Trophoblast cell (in vitro differentiated cells and primary cell): ENCODE measurements at regions not wholly inside any gene's neighbourhood (a gene's known extent, or its start where the extent isn't known, plus 50 kb on each side); places are given as distances from the start of the nearest gene placed in this dataset.

Experiments
- DNase-seq, 2 donors: peaks; one replicate each; pipeline ENCODE4 v3.0.0-alpha.2; 2016
- H2AFZ ChIP-seq: 2 replicates; pipeline ENCODE4 v1.6.1; 2013; ENCODE audit warnings: low read length, moderate library complexity, mild to moderate bottlenecking; ENCODE audit not compliant: insufficient read depth, poor library complexity
- H2AK5ac ChIP-seq: 2 replicates; pipeline ENCODE4 v1.6.1; 2013; ENCODE audit warnings: mild to moderate bottlenecking, low read length
- H2BK120ac ChIP-seq: 2 replicates; pipeline ENCODE4 v1.6.1; 2013; ENCODE audit warnings: low read length, mild to moderate bottlenecking, moderate library complexity; ENCODE audit not compliant: insufficient read depth, poor library complexity
- H2BK12ac ChIP-seq: 2 replicates; pipeline ENCODE4 v1.6.1; 2013; ENCODE audit warnings: mild to moderate bottlenecking, low read length, moderate library complexity
- H2BK5ac ChIP-seq: 2 replicates; pipeline ENCODE4 v1.6.1; 2013; ENCODE audit warnings: low read length, low read depth, moderate library complexity, mild to moderate bottlenecking; ENCODE audit not compliant: poor library complexity
- H3K14ac ChIP-seq: 2 replicates; pipeline ENCODE4 v1.6.1; 2013; ENCODE audit warnings: mild to moderate bottlenecking, low read length
- H3K18ac ChIP-seq: 2 replicates; pipeline ENCODE4 v1.6.1; 2013; ENCODE audit warnings: mild to moderate bottlenecking, low read length
- H3K23ac ChIP-seq: 2 replicates; pipeline ENCODE4 v1.6.1; 2013; ENCODE audit warnings: low read length
- H3K27ac ChIP-seq: 2 replicates; pipeline ENCODE4 v1.5.1; 2013; ENCODE audit warnings: low read depth, mild to moderate bottlenecking, inconsistent platforms, low read length, moderate library complexity
- H3K27me3 ChIP-seq: 2 replicates; pipeline ENCODE4 v1.6.1; 2013; ENCODE audit warnings: inconsistent platforms, mild to moderate bottlenecking, low read length, moderate library complexity; ENCODE audit not compliant: insufficient read depth
- H3K36me3 ChIP-seq, 2 experiments: 1 replicate in 1 of 2; 2 replicates in 1 of 2; pipeline ENCODE4 v1.6.1; 2013; ENCODE audit warnings: low read length in 2 of 2, mild to moderate bottlenecking in 2 of 2, moderate library complexity in 1 of 2; ENCODE audit not compliant: insufficient read depth in 2 of 2, control insufficient read depth in 1 of 2
- H3K4ac ChIP-seq: 2 replicates; pipeline ENCODE4 v1.6.1; 2013; ENCODE audit warnings: low read depth, mild to moderate bottlenecking, low read length, moderate library complexity
- H3K4me1 ChIP-seq, 2 experiments: 1 replicate in 1 of 2; 2 replicates in 1 of 2; pipeline ENCODE4 v1.6.1; 2013; ENCODE audit warnings: low read length in 2 of 2, mild to moderate bottlenecking in 2 of 2, moderate library complexity in 1 of 2; ENCODE audit not compliant: insufficient read depth in 2 of 2, control insufficient read depth in 1 of 2
- H3K4me2 ChIP-seq: 2 replicates; pipeline ENCODE4 v1.6.1; 2013; ENCODE audit warnings: inconsistent platforms, mild to moderate bottlenecking, low read length, moderate library complexity
- H3K4me3 ChIP-seq: 2 replicates; pipeline ENCODE4 v1.5.1; 2013; ENCODE audit warnings: mild to moderate bottlenecking, low read depth, low read length, inconsistent platforms
- H3K79me1 ChIP-seq: one replicate; pipeline ENCODE4 v1.6.1; 2013; ENCODE audit warnings: low read length
- H3K79me2 ChIP-seq: 2 replicates; pipeline ENCODE4 v1.6.1; 2013; ENCODE audit warnings: low read length, mild to moderate bottlenecking; ENCODE audit not compliant: control insufficient read depth, insufficient read depth, poor library complexity
- H3K9ac ChIP-seq: 2 replicates; pipeline ENCODE4 v1.6.1; 2013; ENCODE audit warnings: mild to moderate bottlenecking, low read length
- H3K9me3 ChIP-seq: 2 replicates; pipeline ENCODE4 v1.6.1; 2013; ENCODE audit warnings: low read depth, mild to moderate bottlenecking, control low read depth, inconsistent platforms, low read length; ENCODE audit not compliant: insufficient read depth
- H4K12ac ChIP-seq: 2 replicates; pipeline ENCODE4 v1.6.1; 2013; ENCODE audit warnings: low read depth, mild to moderate bottlenecking, low read length, moderate library complexity
- H4K8ac ChIP-seq: 2 replicates; pipeline ENCODE4 v1.6.1; 2013; ENCODE audit warnings: low read depth, mild to moderate bottlenecking, low read length, moderate library complexity
- H4K91ac ChIP-seq: one replicate; pipeline ENCODE4 v1.6.1; 2013; ENCODE audit warnings: low read depth, mild to moderate bottlenecking, low read length, moderate library complexity
- WGBS: extraction: QIAGEN DNeasy Blood & Tissue Kit; methylation state at CpG from one replicate; pipeline ENCODE4 v1.1.7; 2013; ENCODE audit warnings: missing lambda C conversion rate; ENCODE audit not compliant: insufficient read length, insufficient coverage; ENCODE audit errors: extremely low coverage; 5-methylcytosine and 5-hydroxymethylcytosine counted together

GRCh38 chr15:70415398-70415797 lies 317.7 kb upstream of the TLE3 start:
- Histone ChIP-seq H3K79me2 (no peaks in the 10 kb centered on the region), H3K4me1 (peaks cover 0 to 2% of the 10 kb centered on the region in 2 experiments), H3K23ac (no peak overlapping the region), H3K9ac (no peak overlapping the region), H3K4me2 (no peak overlapping the region), H4K8ac (no peak overlapping the region), H3K27ac (no peak overlapping the region), H2BK5ac (no peak overlapping the region), H4K12ac (no peak overlapping the region), H3K9me3 (no peaks in the 10 kb centered on the region), H3K27me3 (no peaks in the 10 kb centered on the region), H2BK120ac (no peak overlapping the region), H3K14ac (no peak overlapping the region), H2BK12ac (no peak overlapping the region), H3K79me1 (no peaks in the 10 kb centered on the region), H4K91ac (no peak overlapping the region), H3K4ac (no peak overlapping the region), H3K4me3 (no peak overlapping the region), H2AFZ (no peak overlapping the region), H3K36me3 (no peaks in the 10 kb centered on the region), H3K18ac (no peak overlapping the region), H2AK5ac (no peak overlapping the region)
- no CpG with 5 or more reads among the region's 18 CpGs for WGBS
- DNase-seq, result no peak

GRCh38 chr15:70414626-70415025 lies 316.9 kb upstream of the TLE3 start:
- Histone ChIP-seq H3K4me3 (no peak overlapping the region), H3K79me1 (no peaks in the 10 kb centered on the region), H3K4ac (no peak overlapping the region), H3K23ac (no peak overlapping the region), H3K27ac (no peak overlapping the region), H3K4me2 (no peak overlapping the region), H3K14ac (no peak overlapping the region), H4K91ac (no peak overlapping the region), H3K36me3 (no peaks in the 10 kb centered on the region), H2BK120ac (no peak overlapping the region), H3K9me3 (no peaks in the 10 kb centered on the region), H2AK5ac (no peak overlapping the region), H2AFZ (no peak overlapping the region), H3K27me3 (no peaks in the 10 kb centered on the region), H3K79me2 (no peaks in the 10 kb centered on the region), H3K9ac (no peak overlapping the region), H4K12ac (no peak overlapping the region), H2BK12ac (no peak overlapping the region), H4K8ac (no peak overlapping the region), H3K18ac (no peak overlapping the region), H2BK5ac (no peak overlapping the region), H3K4me1 (peaks cover 0 to 2% of the 10 kb centered on the region in 2 experiments)
- no peak for DNase-seq
- no CpG with 5 or more reads among the region's 5 CpGs for WGBS

GRCh38 chr15:70412794-70413193 lies 315.1 kb upstream of the TLE3 start:
- no peak overlapping the region for H4K8ac ChIP-seq
- H3K4me2 ChIP-seq, result no peak overlapping the region
- H2AFZ ChIP-seq, result no peak overlapping the region
- no peak overlapping the region for H3K9ac ChIP-seq
- no peak overlapping the region for H4K12ac ChIP-seq
- H3K36me3 ChIP-seq, result no peaks in the 10 kb centered on the region
- H4K91ac ChIP-seq, result no peak overlapping the region
- H3K23ac ChIP-seq, result no peak overlapping the region
- no peak overlapping the region for H3K18ac ChIP-seq
- no peaks in the 10 kb centered on the region for H3K27me3 ChIP-seq
- DNase-seq, result no peak
- peaks cover 2% of the 10 kb centered on the region for H3K9me3 ChIP-seq
- no peak overlapping the region for H2AK5ac ChIP-seq
- no peak overlapping the region for H2BK12ac ChIP-seq
- H3K4ac ChIP-seq, result no peak overlapping the region
- no peak overlapping the region for H3K14ac ChIP-seq
- no peak overlapping the region for H2BK120ac ChIP-seq
- no peaks in the 10 kb centered on the region for H3K79me2 ChIP-seq
- H3K27ac ChIP-seq, result no peak overlapping the region
- no peak overlapping the region for H2BK5ac ChIP-seq
- H3K79me1 ChIP-seq, result no peaks in the 10 kb centered on the region
- peaks cover 0 to 2% of the 10 kb centered on the region in 2 experiments for H3K4me1 ChIP-seq
- H3K4me3 ChIP-seq, result no peak overlapping the region

- no peak overlapping the region for H3K4ac ChIP-seq
- peaks cover 2% of the 10 kb centered on the region for H3K9me3 ChIP-seq
- DNase-seq, result no peak
- no peak overlapping the region for H3K4me2 ChIP-seq
- H2BK12ac ChIP-seq, result no peak overlapping the region
- H3K36me3 ChIP-seq, result no peaks in the 10 kb centered on the region
- H4K12ac ChIP-seq, result no peak overlapping the region
- no peak overlapping the region for H4K8ac ChIP-seq
- no peak overlapping the region for H3K27ac ChIP-seq
- H3K18ac ChIP-seq, result no peak overlapping the region
- H2BK5ac ChIP-seq, result no peak overlapping the region
- H2AK5ac ChIP-seq, result no peak overlapping the region
- H2AFZ ChIP-seq, result no peak overlapping the region
- no peak overlapping the region for H3K14ac ChIP-seq
- H3K27me3 ChIP-seq, result no peaks in the 10 kb centered on the region
- H3K9ac ChIP-seq, result no peak overlapping the region
- H3K79me1 ChIP-seq, result no peaks in the 10 kb centered on the region
- no peak overlapping the region for H4K91ac ChIP-seq
- H3K79me2 ChIP-seq, result no peaks in the 10 kb centered on the region
- WGBS, result no CpG with 5 or more reads among the region's 10 CpGs
- no peak overlapping the region for H2BK120ac ChIP-seq
- peaks cover 0 to 2% of the 10 kb centered on the region in 2 experiments for H3K4me1 ChIP-seq
- no peak overlapping the region for H3K23ac ChIP-seq
- H3K4me3 ChIP-seq, result no peak overlapping the region
These were observed 313.6 kb upstream of the TLE3 start for GRCh38 chr15:70411143-70411863.
